ENCODE measurements at regions not wholly inside any gene's neighbourhood (a gene's known extent, or its start where the extent isn't known, plus 50 kb on each side); places are given as distances from the start of the nearest gene placed in this dataset.

- WGBS: 48% methylated on average over 5 of the region's 5 CpGs
- DNase-seq (ENCODE audit: low spot score): no peak
- Histone ChIP-seq H3K4me3 (ENCODE audit: low read depth in 1 of 3, low read length in 3 of 3) (no peak overlapping the region), H3K27ac (ENCODE audit: low read depth in 1 of 2, low read length in 2 of 2) (no peak overlapping the region), H3K27me3 (ENCODE audit: control insufficient read depth in 4 of 4, insufficient read depth in 4 of 4, low read length in 3 of 4) (no peaks in the 10 kb centered on the region), H3K36me3 (ENCODE audit: control insufficient read depth in 4 of 4, insufficient read depth in 3 of 4, low read depth in 1 of 4, low read length in 3 of 4) (no peaks in the 10 kb centered on the region), H3K9ac (ENCODE audit: low read depth in 1 of 2, low read length in 2 of 2) (no peak overlapping the region), H3K9me3 (ENCODE audit: control insufficient read depth in 4 of 4, low read length in 3 of 4) (no peaks in the 10 kb centered on the region), H3K4me1 (ENCODE audit: control insufficient read depth in 4 of 4, insufficient read depth in 4 of 4, low read length in 3 of 4) (no peaks in the 10 kb centered on the region)
- TF ChIP-seq ATF3 (IDR thresholded peaks at IDR 0.05) (peak; percentile 26), YY1 (IDR thresholded peaks at IDR 0.05) (no peak), RAD21 (IDR thresholded peaks at IDR 0.05) (no peak), HNF4A (conservative IDR thresholded peaks at IDR 0.05) (peak; percentile 24 to 51)
These were observed 115.4 kb downstream of the TENT5A start for GRCh38 chr6:81636930-81637568.

GRCh38 chr6:81634155-81634880 lies 118.2 kb downstream of the TENT5A start:
- Histone ChIP-seq H3K4me1 (ENCODE audit: control insufficient read depth in 4 of 4, insufficient read depth in 4 of 4, low read length in 3 of 4) (no peaks in the 10 kb centered on the region), H3K27ac (ENCODE audit: low read depth in 1 of 2, low read length in 2 of 2) (no peak overlapping the region), H3K9me3 (ENCODE audit: control insufficient read depth in 4 of 4, low read length in 3 of 4) (peaks cover 0 to 5% (median 2%) of the 10 kb centered on the region in 4 donors), H3K4me3 (ENCODE audit: low read depth in 1 of 3, low read length in 3 of 3) (no peak overlapping the region), H3K27me3 (ENCODE audit: control insufficient read depth in 4 of 4, insufficient read depth in 4 of 4, low read length in 3 of 4) (no peaks in the 10 kb centered on the region), H3K9ac (ENCODE audit: low read depth in 1 of 2, low read length in 2 of 2) (no peak overlapping the region), H3K36me3 (ENCODE audit: control insufficient read depth in 4 of 4, insufficient read depth in 3 of 4, low read depth in 1 of 4, low read length in 3 of 4) (no peaks in the 10 kb centered on the region)
- TF ChIP-seq, protein P1, sequence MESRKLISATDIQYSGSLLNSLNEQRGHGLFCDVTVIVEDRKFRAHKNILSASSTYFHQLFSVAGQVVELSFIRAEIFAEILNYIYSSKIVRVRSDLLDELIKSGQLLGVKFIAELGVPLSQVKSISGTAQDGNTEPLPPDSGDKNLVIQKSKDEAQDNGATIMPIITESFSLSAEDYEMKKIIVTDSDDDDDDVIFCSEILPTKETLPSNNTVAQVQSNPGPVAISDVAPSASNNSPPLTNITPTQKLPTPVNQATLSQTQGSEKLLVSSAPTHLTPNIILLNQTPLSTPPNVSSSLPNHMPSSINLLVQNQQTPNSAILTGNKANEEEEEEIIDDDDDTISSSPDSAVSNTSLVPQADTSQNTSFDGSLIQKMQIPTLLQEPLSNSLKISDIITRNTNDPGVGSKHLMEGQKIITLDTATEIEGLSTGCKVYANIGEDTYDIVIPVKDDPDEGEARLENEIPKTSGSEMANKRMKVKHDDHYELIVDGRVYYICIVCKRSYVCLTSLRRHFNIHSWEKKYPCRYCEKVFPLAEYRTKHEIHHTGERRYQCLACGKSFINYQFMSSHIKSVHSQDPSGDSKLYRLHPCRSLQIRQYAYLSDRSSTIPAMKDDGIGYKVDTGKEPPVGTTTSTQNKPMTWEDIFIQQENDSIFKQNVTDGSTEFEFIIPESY (IDR thresholded peaks at IDR 0.05): no peak
- TF ChIP-seq MAX (IDR thresholded peaks at IDR 0.05) (no peak), SP1 (IDR thresholded peaks at IDR 0.05) (no peak), FOXA1 (IDR thresholded peaks at IDR 0.05) (no peak), GABPA (IDR thresholded peaks at IDR 0.05 in 1 of 2, conservative IDR thresholded peaks at IDR 0.05 in 1 of 2) (no peak), YY1 (IDR thresholded peaks at IDR 0.05) (no peak), HNF4G (IDR thresholded peaks at IDR 0.05) (no peak), EGR1 (IDR thresholded peaks at IDR 0.05; ENCODE audit: low read depth in 2 of 2) (no peak)
- WGBS: 93% methylated on average over 3 of the region's 3 CpGs
- no peak for DNase-seq (ENCODE audit: low spot score)

- H3K27me3 ChIP-seq (ENCODE audit: control insufficient read depth in 4 of 4, insufficient read depth in 4 of 4, low read length in 3 of 4): no peaks in the 10 kb centered on the region
- no peaks in the 10 kb centered on the region for H3K4me1 ChIP-seq (ENCODE audit: control insufficient read depth in 4 of 4, insufficient read depth in 4 of 4, low read length in 3 of 4)
- peaks cover 0 to 5% (median 2%) of the 10 kb centered on the region in 4 donors for H3K9me3 ChIP-seq (ENCODE audit: control insufficient read depth in 4 of 4, low read length in 3 of 4)
- H3K9ac ChIP-seq (ENCODE audit: low read depth in 1 of 2, low read length in 2 of 2): no peak overlapping the region
- no peaks in the 10 kb centered on the region for H3K36me3 ChIP-seq (ENCODE audit: control insufficient read depth in 4 of 4, insufficient read depth in 3 of 4, low read depth in 1 of 4, low read length in 3 of 4)
- no peak for TF ChIP-seq EGR1 (IDR thresholded peaks at IDR 0.05; ENCODE audit: low read depth in 2 of 2)
- TF ChIP-seq JUND (IDR thresholded peaks at IDR 0.05): no peak
- TF ChIP-seq HNF4G (IDR thresholded peaks at IDR 0.05): no peak
- TF ChIP-seq FOXA2 (IDR thresholded peaks at IDR 0.05): no peak
- TF ChIP-seq NR2F2 (IDR thresholded peaks at IDR 0.05): no peak
- TF ChIP-seq SP1 (IDR thresholded peaks at IDR 0.05): no peak
- TF ChIP-seq FOXA1 (IDR thresholded peaks at IDR 0.05): no peak
- TF ChIP-seq RAD21 (IDR thresholded peaks at IDR 0.05): no peak
- TF ChIP-seq, protein P2, sequence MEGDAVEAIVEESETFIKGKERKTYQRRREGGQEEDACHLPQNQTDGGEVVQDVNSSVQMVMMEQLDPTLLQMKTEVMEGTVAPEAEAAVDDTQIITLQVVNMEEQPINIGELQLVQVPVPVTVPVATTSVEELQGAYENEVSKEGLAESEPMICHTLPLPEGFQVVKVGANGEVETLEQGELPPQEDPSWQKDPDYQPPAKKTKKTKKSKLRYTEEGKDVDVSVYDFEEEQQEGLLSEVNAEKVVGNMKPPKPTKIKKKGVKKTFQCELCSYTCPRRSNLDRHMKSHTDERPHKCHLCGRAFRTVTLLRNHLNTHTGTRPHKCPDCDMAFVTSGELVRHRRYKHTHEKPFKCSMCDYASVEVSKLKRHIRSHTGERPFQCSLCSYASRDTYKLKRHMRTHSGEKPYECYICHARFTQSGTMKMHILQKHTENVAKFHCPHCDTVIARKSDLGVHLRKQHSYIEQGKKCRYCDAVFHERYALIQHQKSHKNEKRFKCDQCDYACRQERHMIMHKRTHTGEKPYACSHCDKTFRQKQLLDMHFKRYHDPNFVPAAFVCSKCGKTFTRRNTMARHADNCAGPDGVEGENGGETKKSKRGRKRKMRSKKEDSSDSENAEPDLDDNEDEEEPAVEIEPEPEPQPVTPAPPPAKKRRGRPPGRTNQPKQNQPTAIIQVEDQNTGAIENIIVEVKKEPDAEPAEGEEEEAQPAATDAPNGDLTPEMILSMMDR (IDR thresholded peaks at IDR 0.05; ENCODE audit: low read depth, low read length, missing input control): no peak
- H3K4me3 ChIP-seq (ENCODE audit: low read depth in 1 of 3, low read length in 3 of 3): no peak overlapping the region
- DNase-seq (ENCODE audit: low spot score): no peak
- no peak overlapping the region for H3K27ac ChIP-seq (ENCODE audit: low read depth in 1 of 2, low read length in 2 of 2)
These were observed 119.1 kb downstream of the TENT5A start for GRCh38 chr6:81633391-81633790.
